IMR-90 (cell line): ENCODE measurements at regions not wholly inside any gene's neighbourhood (a gene's known extent, or its start where the extent isn't known, plus 50 kb on each side); places are given as distances from the start of the nearest gene placed in this dataset.

Source experiments
- ATAC-seq: fragments of 200-7000 bp; cut with Tn5 transposase; 2 replicates; pipeline ENCODE4 v1.9.1; 2020; ENCODE audit warnings: low read depth, mild to moderate bottlenecking, moderate library complexity
- BruUV-seq: library from RNA; stranded (reverse); fragments of 400-500 nt; replicated peaks from 2 replicates; lab custom pipeline; 2021; lab: Mats Ljungman, UMichigan
- CTCF ChIA-PET: fragments of 300-600 bp; formaldehyde crosslinking; extraction: SDS; loops from one replicate; lab custom pipeline; 2021; ENCODE audit warnings: antibody characterized with exemption; lab: Yijun Ruan, JAX
- POLR2A ChIA-PET: fragments of 300-600 bp; sonication (Branson Sonifier 250); formaldehyde crosslinking; loops from one replicate; lab custom pipeline; 2022; ENCODE audit warnings: antibody characterized with exemption; ENCODE audit not compliant: unreplicated experiment; lab: Charles Lee
- DNase-seq: peaks from one replicate; pipeline ENCODE4 v3.0.0; 2013
- H2AFZ ChIP-seq: replicated peaks from 2 replicates; pipeline ENCODE3; 2013; ENCODE audit warnings: low read length, mild to moderate bottlenecking; ENCODE audit not compliant: poor library complexity
- H2AK5ac ChIP-seq: 2 replicates; pipeline ENCODE4 v1.6.1; 2013; ENCODE audit warnings: low read depth, low read length, inconsistent platforms
- H2AK9ac ChIP-seq: replicated peaks from 2 replicates; pipeline ENCODE3; 2013; ENCODE audit warnings: mild to moderate bottlenecking, low read depth, low read length, moderate library complexity; ENCODE audit not compliant: poor library complexity
- H2BK120ac ChIP-seq: 2 replicates; pipeline ENCODE4 v1.6.1; 2013; ENCODE audit warnings: low read depth, low read length, inconsistent platforms
- H2BK15ac ChIP-seq: 3 replicates; pipeline ENCODE4 v1.6.1; 2013; ENCODE audit warnings: low read depth, low read length, inconsistent platforms
- H2BK20ac ChIP-seq: 2 replicates; pipeline ENCODE4 v1.6.1; 2013; ENCODE audit warnings: low read depth, mild to moderate bottlenecking, inconsistent platforms, low read length, moderate library complexity
- H2BK5ac ChIP-seq: 2 replicates; pipeline ENCODE4 v1.6.1; 2013; ENCODE audit warnings: mild to moderate bottlenecking, low read depth, low read length, inconsistent platforms; ENCODE audit not compliant: poor library complexity, severe bottlenecking
- H3K14ac ChIP-seq: replicated peaks from 2 replicates; pipeline ENCODE4 v1.6.1; 2013; ENCODE audit warnings: low read depth, low read length, inconsistent platforms
- H3K18ac ChIP-seq: 2 replicates; pipeline ENCODE4 v1.6.1; 2013; ENCODE audit warnings: low read depth, low read length, control low read depth
- H3K23ac ChIP-seq: 2 replicates; pipeline ENCODE4 v1.6.1; 2013; ENCODE audit warnings: low read depth, low read length, inconsistent platforms
- H3K27ac ChIP-seq: 2 replicates; pipeline ENCODE4 v1.5.1; 2013; ENCODE audit warnings: mild to moderate bottlenecking, control low read depth, low read length; ENCODE audit not compliant: insufficient read depth
- H3K27me3 ChIP-seq: 2 replicates; pipeline ENCODE4 v1.6.1; 2013; ENCODE audit warnings: low read length; ENCODE audit not compliant: control insufficient read depth, insufficient read depth
- H3K36me3 ChIP-seq: 2 replicates; pipeline ENCODE4 v1.6.1; 2013; ENCODE audit warnings: low read length, mixed read lengths; ENCODE audit not compliant: control insufficient read depth, insufficient read depth
- H3K4ac ChIP-seq: 2 replicates; pipeline ENCODE4 v1.6.1; 2013; ENCODE audit warnings: low read depth, low read length, inconsistent platforms
- H3K4me1 ChIP-seq: 2 replicates; pipeline ENCODE4 v1.6.1; 2013; ENCODE audit warnings: low read length, mixed read lengths; ENCODE audit not compliant: control insufficient read depth, insufficient read depth
- H3K4me2 ChIP-seq: 2 replicates; pipeline ENCODE4 v1.6.1; 2013; ENCODE audit warnings: low read depth, mild to moderate bottlenecking, control low read depth, low read length, moderate library complexity
- H3K4me3 ChIP-seq: 2 replicates; pipeline ENCODE4 v1.5.1; 2013; ENCODE audit warnings: low read depth, mild to moderate bottlenecking, control low read depth, low read length, moderate library complexity; ENCODE audit not compliant: insufficient read depth
- H3K56ac ChIP-seq: 2 replicates; pipeline ENCODE4 v1.6.1; 2013; ENCODE audit warnings: low read length, inconsistent platforms; ENCODE audit not compliant: insufficient read depth; ENCODE audit errors: extremely low read depth
- H3K79me1 ChIP-seq, 2 experiments: 2 replicates each; pipeline ENCODE4 v1.6.1; 2013; ENCODE audit warnings: low read length in 2 of 2, inconsistent platforms in 1 of 2, low read depth in 1 of 2
- H3K9ac ChIP-seq: 2 replicates; pipeline ENCODE4 v1.6.1; 2013; ENCODE audit warnings: low read depth, low read length, control low read depth
- H3K9me1 ChIP-seq: 2 replicates; pipeline ENCODE4 v1.6.1; 2013; ENCODE audit warnings: low read length, inconsistent platforms; ENCODE audit not compliant: insufficient read depth
- H3K9me3 ChIP-seq: 2 replicates; pipeline ENCODE4 v1.6.1; 2013; ENCODE audit warnings: low read length; ENCODE audit not compliant: control insufficient read depth, insufficient read depth
- H4K20me1 ChIP-seq: 2 replicates; pipeline ENCODE4 v1.6.1; 2013; ENCODE audit warnings: low read length, inconsistent platforms; ENCODE audit not compliant: insufficient read depth
- H4K5ac ChIP-seq: 2 replicates; pipeline ENCODE4 v1.6.1; 2013; ENCODE audit warnings: mild to moderate bottlenecking, low read depth, low read length, control low read depth
- H4K8ac ChIP-seq, 2 experiments: 2 replicates each; pipeline ENCODE4 v1.6.1; 2013; ENCODE audit warnings: low read depth in 2 of 2, low read length in 2 of 2, control low read depth in 1 of 2, inconsistent platforms in 1 of 2
- H4K91ac ChIP-seq: 2 replicates; pipeline ENCODE4 v1.6.1; 2013; ENCODE audit warnings: low read depth, low read length, inconsistent platforms; ENCODE audit not compliant: insufficient read depth
- BHLHE40 ChIP-seq: fragments of 150-350 bp; IDR thresholded peaks from 2 replicates; pipeline ENCODE4 v1.6.1; 2016; ENCODE audit warnings: mild to moderate bottlenecking, low read depth, low read length
- MAFK ChIP-seq: IDR thresholded peaks from 2 replicates; pipeline ENCODE4 v1.6.1; 2012; ENCODE audit warnings: low read depth, low read length, improper control_type of control experiment
- RFX5 ChIP-seq: IDR thresholded peaks from 2 replicates; pipeline ENCODE4 v1.8.0; 2012; ENCODE audit warnings: low read depth, mild to moderate bottlenecking, low read length, moderate library complexity
- WGBS, 2 experiments: methylation state at CpG; one replicate each; pipeline versions ENCODE4 v1.1.5 to v1.1.7; 2013; ENCODE audit warnings: missing lambda C conversion rate in 2 of 2; ENCODE audit not compliant: insufficient read length in 1 of 2; ENCODE audit errors: extremely low coverage in 2 of 2; 5-methylcytosine and 5-hydroxymethylcytosine counted together
- dilution Hi-C: fragments of 300-500 bp; cut with HindIII; formaldehyde crosslinking; loops from one replicate; pipeline ENCODE4 v1.14.3; 2018; ENCODE audit warnings: low sequenced_read_pairs; ENCODE audit not compliant: unreplicated experiment
- in situ Hi-C: fragments of 300-500 bp; cut with MboI; formaldehyde crosslinking; loops from 3 replicates; pipeline ENCODE4 v1.14.3; 2019; ENCODE audit warnings: low sequenced_read_pairs, inconsistent platforms, mixed read lengths
- intact Hi-C: fragments of 100-400 bp; cut with micrococcal nuclease; formaldehyde crosslinking; loops from 2 replicates; pipeline ENCODE4 v1.10.0; 2022
- TF ChIP-seq, protein P1 (sequence below): fragments of 150-350 bp; IDR thresholded peaks from 2 replicates; pipeline ENCODE4 v1.6.1; 2016; ENCODE audit warnings: low read depth, mild to moderate bottlenecking, low read length, moderate library complexity, borderline replicate concordance
- TF ChIP-seq, protein P2 (sequence below): fragments of 150-350 bp; IDR thresholded peaks from 2 replicates; pipeline ENCODE4 v1.6.1; 2017; ENCODE audit warnings: mild to moderate bottlenecking, antibody characterized with exemption, low read length, low read depth

DNA sequence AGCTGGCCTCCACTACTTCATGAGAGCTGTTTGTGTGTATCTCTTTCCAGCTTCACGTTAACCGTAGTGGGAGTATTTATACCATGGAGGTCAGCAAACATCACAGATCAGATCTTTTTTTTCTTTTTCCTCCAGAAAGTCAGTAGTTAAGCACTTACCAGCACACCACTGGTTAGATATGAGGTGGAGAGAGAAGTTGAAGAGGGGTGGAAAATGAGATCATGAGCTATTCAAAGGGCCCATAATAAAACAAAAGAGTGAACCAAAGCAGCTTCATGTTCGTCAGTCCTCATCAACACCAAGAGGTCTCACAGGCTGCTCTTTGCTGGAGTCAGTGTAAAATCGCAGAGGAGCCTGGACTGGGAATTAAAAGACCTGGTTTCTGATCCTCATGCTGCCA lies 125.1 kb upstream of the SGK1 start:
- H2BK15ac ChIP-seq, result peak overlapping the region; percentile 57; the same call in 1 of the 3 replicates
- WGBS, 2 experiments, result no CpG with 5 or more reads among the region's 4 CpGs
- H2BK20ac ChIP-seq, result no peak overlapping the region
- CTCF ChIA-PET, result no interaction called here
- no peaks in the 10 kb centered on the region for H3K9me3 ChIP-seq
- no peak overlapping the region for H4K8ac ChIP-seq
- H3K4me3 ChIP-seq, result no peak overlapping the region
- no TSS peak for BruUV-seq
- H3K9ac ChIP-seq, result no peak overlapping the region
- H2AFZ ChIP-seq, result no peak overlapping the region
- 0 out of 2 replicates have a peak overlapping the region, but pooled peaks have one; percentile 6 for H3K14ac ChIP-seq
- no peak overlapping the region for H3K27ac ChIP-seq
- dilution Hi-C loops, result no loop called here
- no peaks in the 10 kb centered on the region for H3K9me1 ChIP-seq
- no peaks in the 10 kb centered on the region for H4K20me1 ChIP-seq
- no peak overlapping the region for H2BK120ac ChIP-seq
- no peak overlapping the region for H3K4ac ChIP-seq
- TF ChIP-seq MAFK, result no peak
- TF ChIP-seq, protein P1, sequence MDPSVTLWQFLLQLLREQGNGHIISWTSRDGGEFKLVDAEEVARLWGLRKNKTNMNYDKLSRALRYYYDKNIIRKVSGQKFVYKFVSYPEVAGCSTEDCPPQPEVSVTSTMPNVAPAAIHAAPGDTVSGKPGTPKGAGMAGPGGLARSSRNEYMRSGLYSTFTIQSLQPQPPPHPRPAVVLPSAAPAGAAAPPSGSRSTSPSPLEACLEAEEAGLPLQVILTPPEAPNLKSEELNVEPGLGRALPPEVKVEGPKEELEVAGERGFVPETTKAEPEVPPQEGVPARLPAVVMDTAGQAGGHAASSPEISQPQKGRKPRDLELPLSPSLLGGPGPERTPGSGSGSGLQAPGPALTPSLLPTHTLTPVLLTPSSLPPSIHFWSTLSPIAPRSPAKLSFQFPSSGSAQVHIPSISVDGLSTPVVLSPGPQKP, result no peak
- TF ChIP-seq BHLHE40, result no peak
- no peak for TF ChIP-seq RFX5
- TF ChIP-seq, protein P2, sequence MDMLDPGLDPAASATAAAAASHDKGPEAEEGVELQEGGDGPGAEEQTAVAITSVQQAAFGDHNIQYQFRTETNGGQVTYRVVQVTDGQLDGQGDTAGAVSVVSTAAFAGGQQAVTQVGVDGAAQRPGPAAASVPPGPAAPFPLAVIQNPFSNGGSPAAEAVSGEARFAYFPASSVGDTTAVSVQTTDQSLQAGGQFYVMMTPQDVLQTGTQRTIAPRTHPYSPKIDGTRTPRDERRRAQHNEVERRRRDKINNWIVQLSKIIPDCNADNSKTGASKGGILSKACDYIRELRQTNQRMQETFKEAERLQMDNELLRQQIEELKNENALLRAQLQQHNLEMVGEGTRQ, result no peak
- no peak overlapping the region for H3K56ac ChIP-seq
- in situ Hi-C loops, result no loop called here
- DNase-seq (no peak), ATAC-seq (no peak)
- H3K79me1 ChIP-seq, result no peaks in the 10 kb centered on the region; a peak in 1 of 4 replicates
- no peak overlapping the region for H3K4me2 ChIP-seq
- POLR2A ChIA-PET, result no interaction called here
- H2AK9ac ChIP-seq, result no peak overlapping the region
- H4K5ac ChIP-seq, result no peak overlapping the region
- H3K4me1 ChIP-seq, result peaks cover 5% of the 10 kb centered on the region; the same call in 1 of the 2 replicates
- H3K36me3 ChIP-seq, result no peaks in the 10 kb centered on the region
- no peak overlapping the region for H2BK5ac ChIP-seq
- H3K23ac ChIP-seq, result no peak overlapping the region
- H4K91ac ChIP-seq, result no peak overlapping the region; the same call in 1 of the 2 replicates
- peak overlapping the region; percentile 64; the same call in 1 of the 2 replicates for H2AK5ac ChIP-seq
- intact Hi-C loops, result no loop called here
- no peak overlapping the region for H3K18ac ChIP-seq
- H3K27me3 ChIP-seq, result no peaks in the 10 kb centered on the region
